Progenitor cell of endocrine pancreas (in vitro differentiated cells): ENCODE measurements at regions not wholly inside any gene's neighbourhood (a gene's known extent, or its start where the extent isn't known, plus 50 kb on each side); places are given as distances from the start of the nearest gene placed in this dataset.

Experiments used
- DNase-seq: peaks from one replicate; pipeline ENCODE4 v3.0.0; 2021; ENCODE audit warnings: low spot score; ENCODE audit not compliant: unreplicated experiment
- H3K27ac Mint-ChIP-seq: 2 replicates; pipeline ENCODE4 v1.8.0; 2021; ENCODE audit warnings: mild to moderate bottlenecking, moderate library complexity, mixed read lengths
- H3K27me3 Mint-ChIP-seq: 2 replicates; pipeline ENCODE4 v1.8.0; 2021; ENCODE audit warnings: mixed read lengths
- H3K36me3 Mint-ChIP-seq: 2 replicates; pipeline ENCODE4 v1.8.0; 2022; ENCODE audit warnings: mixed read lengths; ENCODE audit not compliant: insufficient read depth
- H3K4me1 Mint-ChIP-seq: 2 replicates; pipeline ENCODE4 v1.8.0; 2021; ENCODE audit warnings: low read depth, mixed read lengths
- H3K4me3 Mint-ChIP-seq: 2 replicates; pipeline ENCODE4 v1.8.0; 2021; ENCODE audit warnings: low read depth, mild to moderate bottlenecking, moderate library complexity, mixed read lengths
- H3K9me3 Mint-ChIP-seq: 2 replicates; pipeline ENCODE4 v1.8.0; 2021; ENCODE audit warnings: low read depth, mixed read lengths
- TF ChIP-seq, protein P1 (sequence below): fragments of 200-600 bp; sonication (generic); IDR thresholded peaks from one replicate; pipeline ENCODE4 v1.5.0; 2021; ENCODE audit warnings: antibody characterized with exemption, mild to moderate bottlenecking; ENCODE audit not compliant: unreplicated experiment

DNA sequence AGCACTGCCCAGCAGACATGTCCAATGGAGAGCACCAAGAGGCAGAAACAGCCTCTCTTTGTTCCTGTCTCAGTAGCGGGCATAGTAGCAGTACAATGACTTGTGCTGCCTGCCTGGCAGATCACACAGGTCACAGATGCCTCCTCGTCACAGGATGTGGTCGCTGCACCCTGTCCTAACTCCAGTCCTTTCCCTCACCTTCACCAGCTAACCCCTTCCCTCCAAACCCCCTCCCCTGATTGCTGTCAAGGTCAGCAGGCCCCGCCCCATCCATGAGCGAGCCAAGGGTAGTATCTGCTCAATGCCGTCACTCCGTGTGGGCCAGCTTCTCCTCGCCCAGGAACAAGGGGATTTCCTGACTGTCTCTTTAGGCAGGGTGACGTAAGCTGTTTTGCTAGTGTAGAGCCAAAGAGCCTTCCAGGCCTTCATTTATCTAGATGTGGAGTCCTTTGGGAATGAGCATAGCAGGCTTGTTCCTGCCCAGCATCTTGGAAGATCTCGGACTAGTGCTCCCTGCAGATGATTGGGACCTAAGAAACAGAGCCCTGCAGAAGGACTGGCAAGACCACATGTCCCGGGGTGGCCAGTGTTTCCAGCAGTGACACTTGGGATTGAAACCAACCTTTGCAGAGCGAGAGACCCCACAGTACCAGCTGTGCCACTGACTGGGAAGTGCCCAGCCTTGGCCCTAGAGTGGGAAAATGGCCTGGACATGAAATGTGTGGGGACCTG lies 75.9 kb upstream of the TNRC6C start:
- H3K9me3 Mint-ChIP-seq: no peaks in the 10 kb centered on the region
- H3K36me3 Mint-ChIP-seq: no peaks in the 10 kb centered on the region
- no peak for DNase-seq
- peaks cover 2% of the 10 kb centered on the region for H3K4me1 Mint-ChIP-seq
- TF ChIP-seq, protein P1, sequence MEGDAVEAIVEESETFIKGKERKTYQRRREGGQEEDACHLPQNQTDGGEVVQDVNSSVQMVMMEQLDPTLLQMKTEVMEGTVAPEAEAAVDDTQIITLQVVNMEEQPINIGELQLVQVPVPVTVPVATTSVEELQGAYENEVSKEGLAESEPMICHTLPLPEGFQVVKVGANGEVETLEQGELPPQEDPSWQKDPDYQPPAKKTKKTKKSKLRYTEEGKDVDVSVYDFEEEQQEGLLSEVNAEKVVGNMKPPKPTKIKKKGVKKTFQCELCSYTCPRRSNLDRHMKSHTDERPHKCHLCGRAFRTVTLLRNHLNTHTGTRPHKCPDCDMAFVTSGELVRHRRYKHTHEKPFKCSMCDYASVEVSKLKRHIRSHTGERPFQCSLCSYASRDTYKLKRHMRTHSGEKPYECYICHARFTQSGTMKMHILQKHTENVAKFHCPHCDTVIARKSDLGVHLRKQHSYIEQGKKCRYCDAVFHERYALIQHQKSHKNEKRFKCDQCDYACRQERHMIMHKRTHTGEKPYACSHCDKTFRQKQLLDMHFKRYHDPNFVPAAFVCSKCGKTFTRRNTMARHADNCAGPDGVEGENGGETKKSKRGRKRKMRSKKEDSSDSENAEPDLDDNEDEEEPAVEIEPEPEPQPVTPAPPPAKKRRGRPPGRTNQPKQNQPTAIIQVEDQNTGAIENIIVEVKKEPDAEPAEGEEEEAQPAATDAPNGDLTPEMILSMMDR: no peak
- peaks cover 52% of the 10 kb centered on the region for H3K27me3 Mint-ChIP-seq
- H3K27ac Mint-ChIP-seq: no peak overlapping the region
- H3K4me3 Mint-ChIP-seq: no peak overlapping the region

DNA sequence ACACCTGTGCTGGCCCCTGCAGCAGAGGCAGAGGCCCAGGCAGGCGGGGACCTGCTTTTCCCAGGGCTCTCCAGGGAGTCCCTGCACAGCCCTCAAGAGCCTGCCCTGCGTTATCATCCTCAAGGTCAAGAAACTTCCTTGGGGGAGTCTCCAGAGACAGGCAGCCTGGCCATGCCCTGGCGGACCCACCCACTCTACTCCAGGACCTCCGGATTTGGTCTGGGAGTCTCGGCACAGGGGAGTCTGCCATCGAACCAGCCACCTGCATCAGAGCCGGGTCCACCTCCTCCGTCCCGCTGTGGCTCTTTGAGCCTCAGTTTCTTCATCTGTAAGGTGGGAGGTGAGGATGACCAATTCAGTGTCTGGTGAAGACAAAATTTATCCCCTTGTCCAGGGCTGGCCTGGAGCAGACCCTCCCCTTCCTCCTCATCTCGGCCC lies 75.3 kb upstream of the TNRC6C start:
- TF ChIP-seq, protein P1: no peak
- DNase-seq: no peak
- H3K9me3 Mint-ChIP-seq: no peaks in the 10 kb centered on the region
- H3K4me3 Mint-ChIP-seq: no peak overlapping the region
- H3K36me3 Mint-ChIP-seq: no peaks in the 10 kb centered on the region
- peaks cover 55% of the 10 kb centered on the region for H3K27me3 Mint-ChIP-seq
- peaks cover 5% of the 10 kb centered on the region for H3K4me1 Mint-ChIP-seq
- H3K27ac Mint-ChIP-seq: no peak overlapping the region

DNA sequence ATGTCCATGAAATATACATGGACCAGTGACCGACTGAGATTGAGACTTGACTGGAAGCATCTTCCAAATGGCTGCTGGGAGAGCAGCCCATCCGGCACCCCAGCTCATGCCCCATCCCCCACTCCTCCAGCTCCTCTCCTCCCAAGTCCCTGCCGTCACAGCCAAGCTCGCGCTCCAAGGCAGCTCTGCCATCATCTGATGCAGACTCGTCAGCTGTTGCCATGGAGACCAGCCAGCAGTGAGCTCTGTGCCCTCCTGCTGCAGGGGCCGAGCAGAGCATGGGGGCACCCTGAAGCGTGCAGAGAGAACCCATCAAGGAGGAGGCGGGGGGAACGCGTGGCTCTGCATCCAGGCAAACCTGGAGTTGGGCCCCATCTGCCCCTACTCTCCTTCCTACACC lies 74.5 kb upstream of the TNRC6C start:
- no peak overlapping the region for H3K27ac Mint-ChIP-seq
- H3K4me3 Mint-ChIP-seq: no peak overlapping the region
- no peak for DNase-seq
- TF ChIP-seq, protein P1: no peak
- H3K36me3 Mint-ChIP-seq: no peaks in the 10 kb centered on the region
- peaks cover 5% of the 10 kb centered on the region for H3K4me1 Mint-ChIP-seq
- H3K27me3 Mint-ChIP-seq: peaks cover 62% of the 10 kb centered on the region
- H3K9me3 Mint-ChIP-seq: no peaks in the 10 kb centered on the region

DNA sequence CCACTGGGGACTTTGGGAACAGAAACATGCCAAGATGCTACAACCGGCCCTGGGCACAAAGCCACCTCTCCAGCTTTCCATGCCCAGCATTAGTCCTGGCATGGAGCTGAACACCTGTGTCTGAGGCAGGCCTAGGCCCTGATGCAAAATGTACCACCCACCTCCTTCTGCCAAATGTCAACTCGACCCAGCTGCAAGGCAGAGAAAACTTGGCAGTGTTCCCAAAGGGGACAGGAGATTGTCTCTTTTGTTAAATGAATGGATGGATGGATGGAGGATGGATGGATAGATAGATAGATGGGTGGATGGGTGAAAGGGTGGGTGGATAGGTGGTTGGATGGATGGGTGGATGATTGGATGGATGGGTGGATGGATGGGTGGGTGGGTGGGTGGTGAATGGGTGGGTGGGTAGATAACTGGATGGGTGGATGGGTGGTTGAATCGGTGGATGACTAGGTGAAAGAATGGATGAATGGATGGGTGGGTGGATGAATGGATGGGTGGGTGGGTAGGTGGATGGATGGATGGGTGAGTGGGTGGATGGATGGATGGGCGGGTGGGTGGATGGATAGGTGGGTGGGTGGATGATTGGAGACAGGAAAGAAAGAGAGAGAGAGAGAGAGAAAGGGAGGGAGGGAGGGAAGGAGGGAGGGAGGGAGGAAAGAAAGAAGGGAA lies 73.4 kb upstream of the TNRC6C start:
- H3K27ac Mint-ChIP-seq: no peak overlapping the region
- H3K27me3 Mint-ChIP-seq: peaks cover 71% of the 10 kb centered on the region
- peaks cover 5% of the 10 kb centered on the region for H3K4me1 Mint-ChIP-seq
- TF ChIP-seq, protein P1: no peak
- H3K4me3 Mint-ChIP-seq: no peak overlapping the region
- no peaks in the 10 kb centered on the region for H3K9me3 Mint-ChIP-seq
- H3K36me3 Mint-ChIP-seq: no peaks in the 10 kb centered on the region
- DNase-seq: no peak

DNA sequence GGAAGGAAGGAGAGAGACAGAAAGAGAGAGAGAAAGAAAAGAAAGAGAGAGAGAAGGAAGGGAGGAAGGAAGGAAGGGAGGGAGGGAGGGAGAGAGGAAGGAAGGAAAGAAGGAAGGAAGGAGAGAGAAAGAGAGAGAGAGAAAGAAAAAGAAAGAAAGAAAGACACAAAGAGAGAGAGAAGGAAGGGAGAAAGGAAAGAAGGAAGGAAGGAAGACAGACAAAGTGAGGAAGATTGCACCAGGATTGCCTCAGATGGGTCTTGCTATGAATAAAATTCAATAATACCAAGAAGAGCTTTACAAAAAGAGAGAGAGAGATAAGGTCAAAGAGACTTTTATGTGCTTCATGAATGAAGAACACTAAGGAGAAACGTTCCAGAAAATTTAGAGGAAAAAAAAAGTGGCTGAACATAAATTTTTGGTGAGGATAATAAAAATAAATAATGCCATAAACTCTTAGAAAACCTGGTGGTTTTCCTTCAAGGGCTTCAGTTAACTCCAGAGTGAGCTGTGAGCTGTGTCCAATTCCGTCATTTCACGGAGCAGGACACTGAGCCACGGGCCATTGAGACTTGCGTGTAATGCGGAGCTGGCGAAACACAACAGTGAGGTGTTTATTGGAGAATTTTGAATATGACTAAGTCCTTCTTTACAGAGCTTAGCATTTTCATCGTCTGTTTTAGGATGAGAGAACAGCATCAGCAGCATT lies 72.7 kb upstream of the TNRC6C start:
- Mint-ChIP-seq H3K36me3 (no peaks in the 10 kb centered on the region), H3K4me3 (no peak overlapping the region), H3K27me3 (peaks cover 75% of the 10 kb centered on the region), H3K27ac (no peak overlapping the region), H3K4me1 (peaks cover 5% of the 10 kb centered on the region), H3K9me3 (no peaks in the 10 kb centered on the region)
- DNase-seq: no peak
- TF ChIP-seq, protein P1: no peak
